ENCODE measurements at regions not wholly inside any gene's neighbourhood (a gene's known extent, or its start where the extent isn't known, plus 50 kb on each side); places are given as distances from the start of the nearest gene placed in this dataset.

DNA sequence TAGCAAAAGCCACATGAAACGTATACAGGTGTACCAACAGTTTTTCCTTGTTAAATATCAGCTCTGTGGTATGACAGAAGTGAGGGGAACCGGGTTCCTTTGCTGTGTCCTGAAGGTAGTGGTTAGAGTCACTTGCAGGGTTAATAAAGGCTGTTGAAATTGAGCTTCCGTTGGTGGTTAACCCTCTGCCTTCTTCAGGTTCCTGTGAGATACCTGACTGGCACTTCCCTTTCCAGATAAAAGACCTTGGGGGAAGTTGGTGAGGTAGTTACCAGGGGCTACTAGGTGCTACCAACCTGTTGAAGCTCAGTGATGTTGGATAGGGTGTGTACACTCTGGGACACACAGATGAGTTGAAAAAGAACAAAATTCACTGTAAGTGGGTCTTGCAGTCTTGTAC lies 384.1 kb downstream of the GATA3 start:
- no peak overlapping the region for H3K4me3 Mint-ChIP-seq
- H3K4me1 Mint-ChIP-seq, result peaks cover 21% of the 10 kb centered on the region
- no peaks in the 10 kb centered on the region for H3K27me3 Mint-ChIP-seq
- no peaks in the 10 kb centered on the region for H3K9me3 Mint-ChIP-seq
- ATAC-seq (replicated peaks), result peak; percentile 57
- H3K36me3 Mint-ChIP-seq (ENCODE audit: low read depth), result no peaks in the 10 kb centered on the region
- H3K27ac Mint-ChIP-seq, result no peak overlapping the region

DNA sequence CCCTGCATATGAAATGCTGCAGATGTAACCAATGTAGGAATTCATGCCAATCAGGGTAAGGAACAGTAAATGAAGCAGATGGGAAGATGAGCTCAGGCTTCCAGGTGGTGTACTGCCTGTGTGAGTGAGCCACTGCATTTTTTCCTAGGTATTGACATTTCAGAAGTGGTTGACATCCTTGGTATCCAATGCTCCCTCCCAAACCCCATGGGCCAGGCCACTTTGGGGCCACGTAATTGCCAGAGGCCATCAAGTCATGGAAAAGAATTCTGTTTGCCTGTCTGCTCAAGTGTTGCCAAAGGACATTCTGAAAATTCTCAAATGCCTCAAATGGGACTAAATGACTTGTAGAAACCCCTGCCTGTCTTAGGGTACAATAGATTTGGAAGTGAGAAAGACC lies 384.6 kb downstream of the GATA3 start:
- H3K27ac Mint-ChIP-seq, result no peak overlapping the region
- H3K4me1 Mint-ChIP-seq, result peaks cover 21% of the 10 kb centered on the region
- no peak overlapping the region for H3K4me3 Mint-ChIP-seq
- ATAC-seq (replicated peaks), result peak; percentile 9
- H3K27me3 Mint-ChIP-seq, result no peaks in the 10 kb centered on the region
- H3K36me3 Mint-ChIP-seq (ENCODE audit: low read depth), result no peaks in the 10 kb centered on the region
- H3K9me3 Mint-ChIP-seq, result no peaks in the 10 kb centered on the region

DNA sequence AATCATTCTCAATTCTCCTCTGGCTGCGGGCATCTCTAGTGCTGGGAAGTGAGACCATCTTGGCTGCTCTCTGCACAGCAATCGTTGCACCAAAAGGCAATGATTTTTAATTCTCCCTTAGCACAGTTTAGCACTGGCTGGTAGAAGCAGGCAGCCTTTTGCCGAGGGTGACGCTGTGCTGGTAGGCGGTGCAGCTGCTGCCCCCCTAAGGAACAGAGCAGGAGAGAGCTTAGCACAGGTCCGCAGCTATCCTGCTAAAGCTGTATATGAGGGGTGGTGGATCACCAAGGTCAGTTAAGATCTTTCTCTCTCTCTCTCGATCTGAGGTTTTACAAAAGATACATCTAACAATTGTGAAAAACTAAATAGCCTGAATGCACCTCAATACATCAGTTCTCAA lies 390.1 kb downstream of the GATA3 start:
- H3K4me3 Mint-ChIP-seq, result no peak overlapping the region
- no peaks in the 10 kb centered on the region for H3K27me3 Mint-ChIP-seq
- peaks cover 6% of the 10 kb centered on the region for H3K4me1 Mint-ChIP-seq
- no peaks in the 10 kb centered on the region for H3K36me3 Mint-ChIP-seq (ENCODE audit: low read depth)
- no peak for ATAC-seq (replicated peaks)
- H3K27ac Mint-ChIP-seq, result no peak overlapping the region
- H3K9me3 Mint-ChIP-seq, result no peaks in the 10 kb centered on the region

- no peak for ATAC-seq (replicated peaks)
- no peak overlapping the region for H3K27ac Mint-ChIP-seq
- no peak overlapping the region for H3K4me3 Mint-ChIP-seq
- H3K9me3 Mint-ChIP-seq, result no peaks in the 10 kb centered on the region
- H3K27me3 Mint-ChIP-seq, result no peaks in the 10 kb centered on the region
- no peaks in the 10 kb centered on the region for H3K36me3 Mint-ChIP-seq (ENCODE audit: low read depth)
- H3K4me1 Mint-ChIP-seq, result peaks cover 3% of the 10 kb centered on the region
Measured at GRCh38 chr10:8445353-8445752, 390.9 kb downstream of the GATA3 start.

DNA sequence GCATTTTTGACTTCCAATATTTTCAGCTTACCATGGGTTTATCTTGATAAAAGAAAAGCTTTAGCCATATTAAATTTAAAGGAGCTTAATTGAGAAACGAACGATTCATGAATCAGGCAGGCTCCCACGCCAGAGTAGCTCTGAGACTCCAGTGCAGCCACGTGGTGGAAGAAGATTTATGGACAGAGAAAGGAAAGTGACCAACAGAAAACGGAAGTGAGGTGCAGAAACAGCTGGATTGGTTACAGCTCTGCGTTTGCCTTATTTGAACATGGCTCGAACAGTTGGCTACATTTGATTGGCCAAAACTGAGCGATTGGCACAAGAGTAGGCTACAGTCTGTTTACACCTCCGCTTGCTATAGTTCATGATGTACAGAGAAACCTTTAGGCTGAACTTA lies 395.4 kb downstream of the GATA3 start:
- no peaks in the 10 kb centered on the region for H3K27me3 Mint-ChIP-seq
- H3K4me1 Mint-ChIP-seq, result no peaks in the 10 kb centered on the region
- no peaks in the 10 kb centered on the region for H3K9me3 Mint-ChIP-seq
- H3K4me3 Mint-ChIP-seq, result no peak overlapping the region
- H3K36me3 Mint-ChIP-seq (ENCODE audit: low read depth), result no peaks in the 10 kb centered on the region
- no peak overlapping the region for H3K27ac Mint-ChIP-seq
- no peak for ATAC-seq (replicated peaks)

- Mint-ChIP-seq H3K4me1 (no peaks in the 10 kb centered on the region), H3K9me3 (peaks cover 9% of the 10 kb centered on the region), H3K36me3 (ENCODE audit: low read depth) (no peaks in the 10 kb centered on the region), H3K27me3 (no peaks in the 10 kb centered on the region), H3K4me3 (no peak overlapping the region), H3K27ac (no peak overlapping the region)
- ATAC-seq (replicated peaks), result no peak
Measured at GRCh38 chr10:8453587-8453986, 399.1 kb downstream of the GATA3 start.

DNA sequence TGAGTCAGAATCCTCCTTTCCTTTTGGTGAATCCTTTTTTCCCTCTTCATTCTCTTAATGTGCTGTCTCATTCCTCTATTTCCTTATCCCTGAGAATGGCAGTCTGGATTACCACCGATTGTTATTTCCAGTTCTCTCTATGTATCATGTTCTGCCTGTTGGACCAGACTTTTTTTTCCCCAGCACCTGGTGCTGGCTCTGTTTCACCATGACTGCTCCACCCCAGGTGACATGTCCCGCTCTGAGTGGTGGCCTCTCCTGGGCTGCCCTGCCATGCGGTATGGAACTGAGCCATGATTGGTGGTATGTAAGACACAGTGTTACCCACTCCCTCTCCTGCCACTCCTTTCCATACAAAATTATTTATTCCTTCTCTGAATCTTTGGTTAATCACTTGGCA lies 399.9 kb downstream of the GATA3 start:
- Mint-ChIP-seq H3K9me3 (peaks cover 9% of the 10 kb centered on the region), H3K4me1 (no peaks in the 10 kb centered on the region), H3K27ac (no peak overlapping the region), H3K27me3 (no peaks in the 10 kb centered on the region), H3K36me3 (ENCODE audit: low read depth) (no peaks in the 10 kb centered on the region), H3K4me3 (no peak overlapping the region)
- ATAC-seq (replicated peaks), result no peak

GRCh38 chr10:8455181-8455580 lies 400.7 kb downstream of the GATA3 start:
- H3K36me3 Mint-ChIP-seq (ENCODE audit: low read depth), result no peaks in the 10 kb centered on the region

GRCh38 chr10:8456386-8456785 lies 401.9 kb downstream of the GATA3 start:
- H3K36me3 Mint-ChIP-seq (ENCODE audit: low read depth), result no peaks in the 10 kb centered on the region
- no peaks in the 10 kb centered on the region for H3K27me3 Mint-ChIP-seq
- no peak overlapping the region for H3K27ac Mint-ChIP-seq
- ATAC-seq (replicated peaks), result no peak
- no peak overlapping the region for H3K4me3 Mint-ChIP-seq
- H3K9me3 Mint-ChIP-seq, result peaks cover 9% of the 10 kb centered on the region
- no peaks in the 10 kb centered on the region for H3K4me1 Mint-ChIP-seq

More at GRCh38 chr10:8455181-8455580, 400.7 kb downstream of the GATA3 start:
- Mint-ChIP-seq H3K27ac (no peak overlapping the region), H3K9me3 (peaks cover 9% of the 10 kb centered on the region), H3K4me3 (no peak overlapping the region), H3K27me3 (no peaks in the 10 kb centered on the region), H3K4me1 (no peaks in the 10 kb centered on the region)
- no peak for ATAC-seq (replicated peaks)

GRCh38 chr10:8460626-8461025 lies 406.1 kb downstream of the GATA3 start:
- Mint-ChIP-seq H3K4me1 (no peaks in the 10 kb centered on the region), H3K27me3 (peaks cover 4% of the 10 kb centered on the region), H3K9me3 (peaks cover 9% of the 10 kb centered on the region), H3K27ac (no peak overlapping the region), H3K36me3 (ENCODE audit: low read depth) (no peaks in the 10 kb centered on the region), H3K4me3 (no peak overlapping the region)
- no peak for ATAC-seq (replicated peaks)

GRCh38 chr10:8462565-8462964 lies 408.1 kb downstream of the GATA3 start:
- Mint-ChIP-seq H3K36me3 (ENCODE audit: low read depth) (no peaks in the 10 kb centered on the region), H3K27ac (no peak overlapping the region), H3K27me3 (peaks cover 4% of the 10 kb centered on the region), H3K4me3 (no peak overlapping the region), H3K9me3 (peaks cover 5% of the 10 kb centered on the region), H3K4me1 (no peaks in the 10 kb centered on the region)
- ATAC-seq (replicated peaks), result no peak

- H3K4me3 Mint-ChIP-seq, result no peak overlapping the region
- peaks cover 4% of the 10 kb centered on the region for H3K27me3 Mint-ChIP-seq
- no peaks in the 10 kb centered on the region for H3K9me3 Mint-ChIP-seq
- H3K36me3 Mint-ChIP-seq (ENCODE audit: low read depth), result no peaks in the 10 kb centered on the region
- no peak overlapping the region for H3K27ac Mint-ChIP-seq
- H3K4me1 Mint-ChIP-seq, result no peaks in the 10 kb centered on the region
- no peak for ATAC-seq (replicated peaks)
Measured at GRCh38 chr10:8463853-8464252, 409.4 kb downstream of the GATA3 start.

- Mint-ChIP-seq H3K4me3 (no peak overlapping the region), H3K27me3 (no peaks in the 10 kb centered on the region), H3K36me3 (ENCODE audit: low read depth) (no peaks in the 10 kb centered on the region), H3K4me1 (no peaks in the 10 kb centered on the region), H3K9me3 (peaks cover 3% of the 10 kb centered on the region), H3K27ac (no peak overlapping the region)
- no peak for ATAC-seq (replicated peaks)
Measured at GRCh38 chr10:8468477-8468876, 414.0 kb downstream of the GATA3 start.

DNA sequence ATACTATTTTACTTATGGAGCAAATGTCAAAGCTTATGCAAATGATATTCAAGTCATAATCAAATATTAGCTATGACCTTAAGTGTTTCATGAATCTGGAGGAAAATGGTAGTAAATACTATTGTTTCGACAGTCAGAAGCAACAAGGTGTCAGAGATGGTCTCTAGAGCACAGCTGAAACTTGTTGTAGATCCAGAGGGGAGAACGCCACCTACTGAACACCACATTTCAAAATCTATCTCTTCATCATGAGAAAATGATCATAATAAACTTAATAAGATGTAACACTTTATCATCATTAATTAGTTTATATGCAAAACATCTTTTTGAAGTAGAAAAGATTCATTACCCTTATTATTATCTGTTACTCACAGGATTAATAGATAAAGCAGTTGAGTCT lies 418.7 kb downstream of the GATA3 start:
- H3K4me1 Mint-ChIP-seq, result no peaks in the 10 kb centered on the region
- H3K9me3 Mint-ChIP-seq, result peaks cover 7% of the 10 kb centered on the region
- H3K27ac Mint-ChIP-seq, result no peak overlapping the region
- ATAC-seq (replicated peaks), result peak; percentile 59
- no peaks in the 10 kb centered on the region for H3K36me3 Mint-ChIP-seq (ENCODE audit: low read depth)
- peaks cover 16% of the 10 kb centered on the region for H3K27me3 Mint-ChIP-seq
- H3K4me3 Mint-ChIP-seq, result no peak overlapping the region

DNA sequence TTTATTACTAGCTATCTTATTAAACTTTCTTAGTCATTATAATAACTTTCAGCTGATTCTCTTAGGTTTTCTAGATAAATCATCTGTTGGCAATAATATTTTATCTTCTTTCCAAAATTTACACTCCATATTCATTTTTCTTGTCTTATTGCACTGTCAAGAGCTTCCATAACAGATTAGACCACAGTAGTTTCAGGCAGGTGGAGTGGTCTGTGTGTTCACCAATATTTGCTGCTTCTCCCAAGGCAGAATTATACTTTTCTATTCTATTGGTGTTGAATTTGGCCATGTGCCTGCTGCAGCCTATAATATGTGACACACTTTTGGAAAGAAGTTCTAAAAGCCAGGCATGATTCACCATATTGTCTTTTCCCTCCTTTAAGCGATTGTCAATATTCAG lies 422.8 kb downstream of the GATA3 start:
- Mint-ChIP-seq H3K4me3 (no peak overlapping the region), H3K27ac (no peak overlapping the region), H3K4me1 (no peaks in the 10 kb centered on the region), H3K36me3 (ENCODE audit: low read depth) (no peaks in the 10 kb centered on the region), H3K27me3 (peaks cover 31% of the 10 kb centered on the region), H3K9me3 (peaks cover 5% of the 10 kb centered on the region)
- ATAC-seq (replicated peaks), result no peak

GRCh38 chr10:8481718-8482504 lies 427.4 kb downstream of the GATA3 start:
- ATAC-seq (replicated peaks), result no peak
- peaks cover 4% of the 10 kb centered on the region for H3K9me3 Mint-ChIP-seq
- H3K27ac Mint-ChIP-seq, result no peak overlapping the region
- no peak overlapping the region for H3K4me3 Mint-ChIP-seq
- H3K4me1 Mint-ChIP-seq, result no peaks in the 10 kb centered on the region
- H3K27me3 Mint-ChIP-seq, result peaks cover 35% of the 10 kb centered on the region
- no peaks in the 10 kb centered on the region for H3K36me3 Mint-ChIP-seq (ENCODE audit: low read depth)

Data from activated T-helper 17 cell treated with anti-CD3 and anti-CD28 coated beads, Interleukin-2, amount 50 U/mL, for 72 hours (primary cell).